SK-N-SH (cell line): ENCODE measurements at regions not wholly inside any gene's neighbourhood (a gene's known extent, or its start where the extent isn't known, plus 50 kb on each side); places are given as distances from the start of the nearest gene placed in this dataset.
"Not testable (repeated sequence)": the region's sequence is repeated elsewhere in the genome, so short reads cannot be mapped to it uniquely, and the experiment has no call there.

Source experiments
- CTCF ChIP-seq: fragments of 200-600 bp; sonication (generic); IDR thresholded peaks from 2 replicates; pipeline ENCODE4 v1.6.1; 2017; ENCODE audit warnings: antibody characterized with exemption, mild to moderate bottlenecking, moderate library complexity
- EZH2phosphoT487 ChIP-seq: fragments of 200-600 bp; sonication (generic); IDR thresholded peaks from 2 replicates; pipeline ENCODE4 v1.6.1; 2017; ENCODE audit warnings: low read depth, mixed run types, mild to moderate bottlenecking, antibody characterized with exemption, moderate library complexity, borderline replicate concordance
- FOSL2 ChIP-seq: IDR thresholded peaks from 2 replicates; pipeline ENCODE4 v1.4.0; 2012; ENCODE audit warnings: low read depth, mild to moderate bottlenecking, moderate library complexity, borderline replicate concordance
- JUND ChIP-seq: IDR thresholded peaks from 2 replicates; pipeline ENCODE4 v1.4.0; 2012
- MEF2A ChIP-seq: IDR thresholded peaks from 2 replicates; pipeline ENCODE4 v1.4.0; 2012; ENCODE audit warnings: low read depth, borderline replicate concordance
- NRF1 ChIP-seq: IDR thresholded peaks from 2 replicates; pipeline ENCODE4 v1.6.1; 2012; ENCODE audit warnings: low read depth, mild to moderate bottlenecking, low read length
- PBX3 ChIP-seq: IDR thresholded peaks from 2 replicates; pipeline ENCODE4; 2012
- POLR2AphosphoS5 ChIP-seq: IDR thresholded peaks from 2 replicates; pipeline ENCODE4 v1.6.1; 2012; ENCODE audit warnings: low read depth, low read length
- RAD21 ChIP-seq: IDR thresholded peaks from 2 replicates; pipeline ENCODE4 v1.6.1; 2012; ENCODE audit warnings: mild to moderate bottlenecking, low read length
- RFX5 ChIP-seq: IDR thresholded peaks from 2 replicates; pipeline ENCODE4 v1.6.1; 2012; ENCODE audit warnings: mild to moderate bottlenecking, improper control_type of control experiment, low read length
- RXRA ChIP-seq: IDR thresholded peaks from 2 replicates; pipeline ENCODE4 v1.4.0; 2012; ENCODE audit warnings: low read depth, mild to moderate bottlenecking, borderline replicate concordance
- SIN3A ChIP-seq: IDR thresholded peaks from 2 replicates; pipeline ENCODE4 v1.6.1; 2012; ENCODE audit warnings: low read depth, mild to moderate bottlenecking, low read length, moderate library complexity, borderline replicate concordance
- TAF1 ChIP-seq: IDR thresholded peaks from 2 replicates; pipeline ENCODE4 v1.6.1; 2012; ENCODE audit warnings: low read depth, mild to moderate bottlenecking, low read length, moderate library complexity, borderline replicate concordance
- TF ChIP-seq, protein P1 (sequence below): IDR thresholded peaks from 2 replicates; pipeline ENCODE4 v1.6.1; 2012; ENCODE audit warnings: mild to moderate bottlenecking, low read depth, low read length, moderate library complexity

DNA sequence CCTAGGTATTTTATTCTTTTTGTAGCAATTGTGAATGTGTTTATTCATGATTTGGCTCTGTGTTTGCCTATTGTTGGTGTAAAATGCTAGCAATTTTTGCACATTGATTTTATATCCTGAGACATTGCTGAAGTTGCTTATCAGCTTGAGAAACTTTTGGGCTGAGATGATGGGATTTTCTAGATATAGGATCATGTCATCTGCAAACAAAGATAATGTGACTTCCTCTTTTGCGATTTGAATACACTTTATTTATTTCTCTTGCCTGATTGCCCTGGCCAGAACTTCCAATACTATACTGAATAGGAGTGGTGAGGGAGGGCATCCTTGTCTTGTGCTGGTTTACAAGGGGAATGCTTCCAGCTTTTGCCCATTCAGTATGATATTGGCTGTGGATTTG is 62.4 kb downstream of the CHST2 start:
- TF ChIP-seq JUND, CTCF, RFX5, RXRA, POLR2AphosphoS5, FOSL2, RAD21, SIN3A, TAF1, MEF2A, EZH2phosphoT487, NRF1, PBX3: not testable (repeated sequence)
- TF ChIP-seq, protein P1, sequence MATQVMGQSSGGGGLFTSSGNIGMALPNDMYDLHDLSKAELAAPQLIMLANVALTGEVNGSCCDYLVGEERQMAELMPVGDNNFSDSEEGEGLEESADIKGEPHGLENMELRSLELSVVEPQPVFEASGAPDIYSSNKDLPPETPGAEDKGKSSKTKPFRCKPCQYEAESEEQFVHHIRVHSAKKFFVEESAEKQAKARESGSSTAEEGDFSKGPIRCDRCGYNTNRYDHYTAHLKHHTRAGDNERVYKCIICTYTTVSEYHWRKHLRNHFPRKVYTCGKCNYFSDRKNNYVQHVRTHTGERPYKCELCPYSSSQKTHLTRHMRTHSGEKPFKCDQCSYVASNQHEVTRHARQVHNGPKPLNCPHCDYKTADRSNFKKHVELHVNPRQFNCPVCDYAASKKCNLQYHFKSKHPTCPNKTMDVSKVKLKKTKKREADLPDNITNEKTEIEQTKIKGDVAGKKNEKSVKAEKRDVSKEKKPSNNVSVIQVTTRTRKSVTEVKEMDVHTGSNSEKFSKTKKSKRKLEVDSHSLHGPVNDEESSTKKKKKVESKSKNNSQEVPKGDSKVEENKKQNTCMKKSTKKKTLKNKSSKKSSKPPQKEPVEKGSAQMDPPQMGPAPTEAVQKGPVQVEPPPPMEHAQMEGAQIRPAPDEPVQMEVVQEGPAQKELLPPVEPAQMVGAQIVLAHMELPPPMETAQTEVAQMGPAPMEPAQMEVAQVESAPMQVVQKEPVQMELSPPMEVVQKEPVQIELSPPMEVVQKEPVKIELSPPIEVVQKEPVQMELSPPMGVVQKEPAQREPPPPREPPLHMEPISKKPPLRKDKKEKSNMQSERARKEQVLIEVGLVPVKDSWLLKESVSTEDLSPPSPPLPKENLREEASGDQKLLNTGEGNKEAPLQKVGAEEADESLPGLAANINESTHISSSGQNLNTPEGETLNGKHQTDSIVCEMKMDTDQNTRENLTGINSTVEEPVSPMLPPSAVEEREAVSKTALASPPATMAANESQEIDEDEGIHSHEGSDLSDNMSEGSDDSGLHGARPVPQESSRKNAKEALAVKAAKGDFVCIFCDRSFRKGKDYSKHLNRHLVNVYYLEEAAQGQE, result not testable (repeated sequence)
